Natural killer cell (primary cell): ENCODE measurements at regions not wholly inside any gene's neighbourhood (a gene's known extent, or its start where the extent isn't known, plus 50 kb on each side); places are given as distances from the start of the nearest gene placed in this dataset.

Source experiments
- ATAC-seq, 3 donors: fragments of 150-1000 bp in 2 of 3; fragments of 200-7000 bp in 1 of 3; cut with Tn5 transposase; 1 replicate in 1 of 3; 2 replicates in 2 of 3; pipeline ENCODE4 v1.10.0; 2021; ENCODE audit warnings: mild to moderate bottlenecking in 2 of 3, moderate library complexity in 2 of 3
- DNase-seq, 2 donors: peaks; one replicate each; pipeline versions ENCODE4 v3.0.0 to v3.0.0-alpha.2; 2013 to 2021; ENCODE audit warnings: mixed read lengths in 1 of 2
- H3K27ac ChIP-seq: one replicate; pipeline ENCODE4 v1.5.1; 2013; ENCODE audit warnings: mild to moderate bottlenecking, low read length
- H3K27me3 ChIP-seq: one replicate; pipeline ENCODE4 v1.6.1; 2013; ENCODE audit warnings: low read length; ENCODE audit not compliant: control insufficient read depth, insufficient read depth
- H3K36me3 ChIP-seq: one replicate; pipeline ENCODE4 v1.6.1; 2013; ENCODE audit warnings: low read length; ENCODE audit not compliant: control insufficient read depth, insufficient read depth
- H3K4me1 ChIP-seq: one replicate; pipeline ENCODE4 v1.6.1; 2013; ENCODE audit warnings: low read length; ENCODE audit not compliant: control insufficient read depth, insufficient read depth
- H3K4me3 ChIP-seq: one replicate; pipeline ENCODE4 v1.5.1; 2013; ENCODE audit warnings: low read length
- H3K9me3 ChIP-seq: one replicate; pipeline ENCODE4 v1.6.1; 2013; ENCODE audit warnings: low read length; ENCODE audit not compliant: control insufficient read depth, insufficient read depth
- H3K27ac Mint-ChIP-seq, 2 donors: one replicate each; pipeline ENCODE4 v1.8.0; 2022; ENCODE audit warnings: mild to moderate bottlenecking in 2 of 2, mixed read lengths in 2 of 2, moderate library complexity in 1 of 2
- H3K27me3 Mint-ChIP-seq, 2 donors: one replicate each; pipeline ENCODE4 v1.8.0; 2022; ENCODE audit warnings: low read depth in 2 of 2, mixed read lengths in 2 of 2
- H3K36me3 Mint-ChIP-seq: one replicate; pipeline ENCODE4 v1.8.0; 2022; ENCODE audit warnings: mixed read lengths
- H3K4me1 Mint-ChIP-seq, 2 donors: one replicate each; pipeline ENCODE4 v1.8.0; 2022; ENCODE audit warnings: mixed read lengths in 2 of 2
- H3K4me3 Mint-ChIP-seq: one replicate; pipeline ENCODE4 v1.8.0; 2022; ENCODE audit warnings: mild to moderate bottlenecking, moderate library complexity, mixed read lengths
- H3K9me3 Mint-ChIP-seq, 2 donors: one replicate each; pipeline ENCODE4 v1.8.0; 2022; ENCODE audit warnings: mixed read lengths in 2 of 2
- WGBS: methylation state at CpG from one replicate; pipeline ENCODE4 v1.1.7; 2013; ENCODE audit warnings: missing lambda C conversion rate; ENCODE audit not compliant: insufficient coverage; 5-methylcytosine and 5-hydroxymethylcytosine counted together
- intact Hi-C: fragments of 100-400 bp; cut with micrococcal nuclease; formaldehyde crosslinking; loops from one replicate; pipeline ENCODE4 v1.14.2; 2022
- TF ChIP-seq, protein P1 (sequence below): fragments of 200-600 bp; IDR thresholded peaks from one replicate; pipeline ENCODE4 v1.8.0; 2022; ENCODE audit warnings: antibody characterized with exemption

DNA sequence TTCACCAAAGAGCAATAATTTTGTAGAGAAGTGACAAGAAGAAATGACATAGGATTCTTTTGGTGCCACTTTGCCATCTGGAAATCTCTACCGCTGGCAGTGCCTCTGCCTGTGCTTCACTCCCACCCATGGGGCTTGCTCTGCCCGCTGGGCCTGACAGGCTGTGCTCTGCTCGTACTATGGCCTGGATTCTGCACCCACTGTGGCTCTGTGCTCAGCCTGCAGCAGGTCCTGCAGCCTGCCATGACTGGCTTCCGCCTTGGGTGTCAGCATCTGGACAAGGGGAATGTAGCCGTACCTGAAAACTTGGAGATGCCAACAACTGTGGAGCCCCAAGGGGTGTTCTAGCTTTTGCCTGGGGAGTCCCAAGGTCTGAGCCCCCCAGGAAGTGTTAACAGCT, 792.3 kb downstream of the CDH8 start:
- H3K27me3 Mint-ChIP-seq, result no peaks in the 10 kb centered on the region
- no peak overlapping the region for H3K4me3 Mint-ChIP-seq
- peaks cover 8 to 11% of the 10 kb centered on the region in 2 donors for H3K9me3 Mint-ChIP-seq
- TF ChIP-seq, protein P1, sequence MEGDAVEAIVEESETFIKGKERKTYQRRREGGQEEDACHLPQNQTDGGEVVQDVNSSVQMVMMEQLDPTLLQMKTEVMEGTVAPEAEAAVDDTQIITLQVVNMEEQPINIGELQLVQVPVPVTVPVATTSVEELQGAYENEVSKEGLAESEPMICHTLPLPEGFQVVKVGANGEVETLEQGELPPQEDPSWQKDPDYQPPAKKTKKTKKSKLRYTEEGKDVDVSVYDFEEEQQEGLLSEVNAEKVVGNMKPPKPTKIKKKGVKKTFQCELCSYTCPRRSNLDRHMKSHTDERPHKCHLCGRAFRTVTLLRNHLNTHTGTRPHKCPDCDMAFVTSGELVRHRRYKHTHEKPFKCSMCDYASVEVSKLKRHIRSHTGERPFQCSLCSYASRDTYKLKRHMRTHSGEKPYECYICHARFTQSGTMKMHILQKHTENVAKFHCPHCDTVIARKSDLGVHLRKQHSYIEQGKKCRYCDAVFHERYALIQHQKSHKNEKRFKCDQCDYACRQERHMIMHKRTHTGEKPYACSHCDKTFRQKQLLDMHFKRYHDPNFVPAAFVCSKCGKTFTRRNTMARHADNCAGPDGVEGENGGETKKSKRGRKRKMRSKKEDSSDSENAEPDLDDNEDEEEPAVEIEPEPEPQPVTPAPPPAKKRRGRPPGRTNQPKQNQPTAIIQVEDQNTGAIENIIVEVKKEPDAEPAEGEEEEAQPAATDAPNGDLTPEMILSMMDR, result no peak
- Histone ChIP-seq H3K36me3 (no peaks in the 10 kb centered on the region), H3K4me1 (no peaks in the 10 kb centered on the region), H3K4me3 (no peak overlapping the region), H3K27ac (no peak overlapping the region), H3K27me3 (no peaks in the 10 kb centered on the region), H3K9me3 (peaks cover 8% of the 10 kb centered on the region)
- no peaks in the 10 kb centered on the region for H3K4me1 Mint-ChIP-seq
- H3K27ac Mint-ChIP-seq, result no peak overlapping the region
- DNase-seq (no peak), ATAC-seq (no peak)
- WGBS, result 90% methylated on average over 5 of the region's 5 CpGs
- H3K36me3 Mint-ChIP-seq, result peaks cover 5% of the 10 kb centered on the region
- intact Hi-C loops, result no loop called here

DNA sequence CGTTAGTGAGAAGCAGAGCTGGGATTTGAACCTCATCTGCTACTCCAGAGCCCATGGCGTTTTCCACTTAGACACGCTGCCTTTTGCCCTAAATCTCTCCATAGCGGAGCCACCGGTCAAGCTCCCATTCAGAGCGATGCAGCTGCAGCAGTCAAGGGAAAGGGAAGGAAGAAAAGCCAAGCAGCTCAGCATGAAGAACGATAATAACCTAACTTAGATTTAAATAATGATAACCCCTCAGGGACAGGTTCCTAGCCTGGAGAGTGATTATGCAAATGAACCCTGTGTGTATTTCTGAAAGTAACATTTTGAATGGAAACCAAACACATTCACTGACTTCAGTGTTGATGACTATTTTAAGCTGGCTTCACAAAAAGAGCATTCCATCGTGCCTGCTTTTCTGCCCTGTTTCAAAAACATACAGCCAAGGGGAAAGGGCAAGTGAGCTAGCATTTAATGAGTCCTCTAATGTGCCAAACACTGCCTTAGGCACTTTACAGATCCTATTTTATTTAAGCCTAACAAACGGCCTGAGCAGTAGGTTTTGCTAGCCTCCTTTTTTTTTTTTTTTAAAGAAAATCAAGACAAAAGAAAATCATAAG, 798.3 kb downstream of the CDH8 start:
- Histone ChIP-seq H3K27ac (no peak overlapping the region), H3K36me3 (no peaks in the 10 kb centered on the region), H3K4me3 (no peak overlapping the region), H3K4me1 (no peaks in the 10 kb centered on the region), H3K9me3 (no peaks in the 10 kb centered on the region), H3K27me3 (no peaks in the 10 kb centered on the region)
- intact Hi-C loops, result no loop called here
- TF ChIP-seq, protein P1, result no peak
- no peaks in the 10 kb centered on the region for H3K4me1 Mint-ChIP-seq
- H3K36me3 Mint-ChIP-seq, result no peaks in the 10 kb centered on the region
- H3K4me3 Mint-ChIP-seq, result no peak overlapping the region
- no peak for DNase-seq
- no peak overlapping the region for H3K27ac Mint-ChIP-seq
- ATAC-seq, result no peak
- 81% methylated on average over 7 of the region's 9 CpGs for WGBS
- no peaks in the 10 kb centered on the region for H3K27me3 Mint-ChIP-seq
- peaks cover 8 to 10% of the 10 kb centered on the region in 2 donors for H3K9me3 Mint-ChIP-seq

DNA sequence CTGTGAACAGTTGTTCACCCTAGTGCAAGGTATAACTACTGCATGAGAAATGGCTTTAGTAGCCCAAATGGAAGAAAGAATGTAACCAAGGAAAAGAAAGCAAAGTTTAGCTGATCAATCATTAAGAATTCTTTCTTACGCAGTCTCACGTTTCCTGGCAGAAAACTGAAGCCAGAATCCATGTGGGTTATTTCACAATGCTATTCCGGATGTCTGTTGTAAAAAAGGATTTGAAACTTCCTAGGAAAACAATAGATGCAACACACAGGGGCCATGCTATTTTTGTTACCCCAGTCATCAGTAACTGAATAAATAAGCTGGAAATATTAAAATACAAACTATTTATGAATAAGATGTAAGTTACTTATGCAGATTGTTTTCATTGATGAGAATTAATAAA, 802.5 kb downstream of the CDH8 start:
- Mint-ChIP-seq H3K36me3 (no peaks in the 10 kb centered on the region), H3K4me3 (no peak overlapping the region), H3K9me3 (peaks cover 3 to 4% of the 10 kb centered on the region in 2 donors), H3K4me1 (no peaks in the 10 kb centered on the region), H3K27ac (no peak overlapping the region), H3K27me3 (no peaks in the 10 kb centered on the region)
- Histone ChIP-seq H3K36me3 (no peaks in the 10 kb centered on the region), H3K27ac (no peak overlapping the region), H3K4me3 (no peak overlapping the region), H3K4me1 (no peaks in the 10 kb centered on the region), H3K9me3 (no peaks in the 10 kb centered on the region), H3K27me3 (no peaks in the 10 kb centered on the region)
- no peak for DNase-seq
- intact Hi-C loops, result no loop called here
- no peak for ATAC-seq
- TF ChIP-seq, protein P1, result no peak
- WGBS, result 68% methylated on average over 3 of the region's 3 CpGs

DNA sequence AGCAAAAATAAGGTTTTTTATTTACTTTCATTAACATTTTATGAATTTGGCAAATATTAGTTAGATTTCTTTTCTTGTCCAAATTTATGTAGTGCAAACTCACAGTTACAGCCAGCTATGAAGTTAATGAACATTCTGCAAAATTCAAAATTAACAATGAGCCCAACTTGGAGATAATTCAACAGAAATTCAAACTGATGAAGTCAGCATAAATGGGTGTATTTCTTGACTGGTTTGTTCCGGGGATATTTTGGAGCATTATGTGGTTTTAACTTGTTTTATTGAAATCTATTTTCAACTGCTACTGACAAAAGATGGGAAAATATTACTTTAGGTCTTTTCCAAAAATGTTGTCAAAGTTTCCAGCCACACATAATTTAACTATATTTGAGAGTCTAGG, 807.9 kb downstream of the CDH8 start:
- WGBS, result no CpG with 5 or more reads among the region's 1 CpG
- H3K27ac ChIP-seq, result no peak overlapping the region
- Mint-ChIP-seq H3K9me3 (peaks cover 6 to 13% of the 10 kb centered on the region in 2 donors), H3K27me3 (no peaks in the 10 kb centered on the region), H3K27ac (no peak overlapping the region), H3K36me3 (no peaks in the 10 kb centered on the region), H3K4me1 (no peaks in the 10 kb centered on the region), H3K4me3 (no peak overlapping the region)
- ATAC-seq, result no peak
- intact Hi-C loops, result no loop called here
- no peaks in the 10 kb centered on the region for H3K27me3 ChIP-seq
- TF ChIP-seq, protein P1, result no peak
- no peaks in the 10 kb centered on the region for H3K9me3 ChIP-seq
- DNase-seq, result no peak
- H3K4me3 ChIP-seq, result no peak overlapping the region
- H3K4me1 ChIP-seq, result no peaks in the 10 kb centered on the region
- H3K36me3 ChIP-seq, result no peaks in the 10 kb centered on the region
